IMR-90 (cell line): ENCODE measurements at regions not wholly inside any gene's neighbourhood (a gene's known extent, or its start where the extent isn't known, plus 50 kb on each side); places are given as distances from the start of the nearest gene placed in this dataset.

Experiments used
- BHLHE40 ChIP-seq: fragments of 150-350 bp; IDR thresholded peaks from 2 replicates; pipeline ENCODE4 v1.6.1; 2016; ENCODE audit warnings: mild to moderate bottlenecking, low read depth, low read length
- CEBPB ChIP-seq: IDR thresholded peaks from 2 replicates; pipeline ENCODE4 v1.6.1; 2012; ENCODE audit warnings: low read depth, low read length, improper control_type of control experiment
- CHD1 ChIP-seq: IDR thresholded peaks from 2 replicates; pipeline ENCODE4 v1.6.1; 2012; ENCODE audit warnings: low read depth, low read length, improper control_type of control experiment
- CTCF ChIP-seq: conservative IDR thresholded peaks from 2 replicates; pipeline ENCODE4 v1.5.1; 2012; ENCODE audit warnings: mild to moderate bottlenecking, low read depth, low read length, improper control_type of control experiment
- FOS ChIP-seq: fragments of 150-350 bp; IDR thresholded peaks from 2 replicates; pipeline ENCODE4 v1.6.1; 2016; ENCODE audit warnings: low read depth, low read length
- MAFK ChIP-seq: IDR thresholded peaks from 2 replicates; pipeline ENCODE4 v1.6.1; 2012; ENCODE audit warnings: low read depth, low read length, improper control_type of control experiment
- MAZ ChIP-seq: IDR thresholded peaks from 2 replicates; pipeline ENCODE4 v1.6.1; 2012; ENCODE audit warnings: low read depth, mild to moderate bottlenecking, low read length, improper control_type of control experiment, moderate library complexity, borderline replicate concordance
- MXI1 ChIP-seq: IDR thresholded peaks from 2 replicates; pipeline ENCODE4 v1.6.1; 2012; ENCODE audit warnings: low read depth, mild to moderate bottlenecking, low read length, moderate library complexity, borderline replicate concordance
- NFE2L2 ChIP-seq: fragments of 150-350 bp; IDR thresholded peaks from 2 replicates; pipeline ENCODE4 v1.6.1; 2016; ENCODE audit warnings: low read depth, mild to moderate bottlenecking, low read length
- POLR2A ChIP-seq: IDR thresholded peaks from 2 replicates; pipeline ENCODE4 v1.6.1; 2012; ENCODE audit warnings: mild to moderate bottlenecking, low read depth, low read length
- RAD21 ChIP-seq: IDR thresholded peaks from 2 replicates; pipeline ENCODE4 v1.6.1; 2012; ENCODE audit warnings: low read length, improper control_type of control experiment
- RCOR1 ChIP-seq: IDR thresholded peaks from 2 replicates; pipeline ENCODE4 v1.6.1; 2012; ENCODE audit warnings: mild to moderate bottlenecking, low read length, improper control_type of control experiment; ENCODE audit not compliant: insufficient replicate concordance
- SMC3 ChIP-seq: fragments of 150-350 bp; IDR thresholded peaks from 2 replicates; pipeline ENCODE4 v1.6.1; 2016; ENCODE audit warnings: low read depth, mild to moderate bottlenecking, antibody characterized with exemption, low read length, moderate library complexity
- USF2 ChIP-seq: fragments of 150-350 bp; IDR thresholded peaks from 2 replicates; pipeline ENCODE4 v1.6.1; 2017; ENCODE audit warnings: mild to moderate bottlenecking, antibody characterized with exemption, low read length, low read depth

- TF ChIP-seq CTCF: no peak
- no peak for TF ChIP-seq POLR2A
- no peak for TF ChIP-seq NFE2L2
- TF ChIP-seq CEBPB: no peak
- no peak for TF ChIP-seq MAFK
- TF ChIP-seq USF2: no peak
- TF ChIP-seq RAD21: no peak
- TF ChIP-seq MXI1: no peak
- no peak for TF ChIP-seq SMC3
- TF ChIP-seq CHD1: no peak
- no peak for TF ChIP-seq RCOR1
- TF ChIP-seq FOS: no peak
- TF ChIP-seq MAZ: no peak
- TF ChIP-seq BHLHE40: no peak
These were observed 104.6 kb upstream of the RUNX1 start for GRCh38 chr21:35153671-35154070.
